ENCODE measurements at regions not wholly inside any gene's neighbourhood (a gene's known extent, or its start where the extent isn't known, plus 50 kb on each side); places are given as distances from the start of the nearest gene placed in this dataset.

DNA sequence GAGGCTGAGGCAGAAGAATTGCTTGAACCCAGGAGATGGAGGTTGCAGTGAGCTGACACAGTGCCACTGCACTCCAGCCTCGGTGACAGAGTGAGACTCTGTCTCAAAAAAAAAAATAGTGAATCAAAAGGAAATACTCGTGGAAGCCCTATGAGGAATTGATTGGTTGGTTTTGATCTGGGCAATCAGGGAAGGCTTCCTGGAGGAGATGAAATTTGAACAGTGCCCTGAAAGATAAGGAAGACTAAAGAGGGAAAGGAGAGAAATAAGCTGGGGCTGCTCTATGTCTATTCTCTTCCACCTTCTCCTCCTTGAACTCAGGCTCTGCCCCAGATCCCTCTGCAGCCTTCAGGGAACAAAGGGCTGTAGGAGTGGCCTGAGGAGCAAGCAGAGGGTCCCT, 54.1 kb downstream of the IRF2BPL start:
- DNase-seq (ENCODE audit: low spot score) = no peak

DNA sequence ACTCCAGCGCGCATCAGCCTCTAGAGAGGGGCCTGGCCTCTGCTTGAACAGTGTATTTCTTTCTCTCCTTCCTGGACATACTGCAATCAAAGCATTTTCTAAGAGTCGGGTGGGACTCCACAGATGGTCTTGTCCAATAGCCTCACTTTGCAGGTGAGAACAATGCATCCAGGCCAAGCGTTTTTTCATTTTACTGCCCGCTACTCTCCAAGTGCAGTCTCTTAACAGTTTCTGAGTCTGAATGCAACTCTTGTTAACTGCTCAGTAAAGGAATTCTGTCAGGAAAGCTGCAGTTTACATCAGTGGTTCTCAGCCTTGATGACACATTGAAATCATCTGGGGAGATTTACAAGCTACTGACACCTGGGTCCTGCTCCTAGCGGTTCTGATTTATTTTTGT, 57.0 kb downstream of the IRF2BPL start:
- DNase-seq (ENCODE audit: low spot score) = no peak

DNA sequence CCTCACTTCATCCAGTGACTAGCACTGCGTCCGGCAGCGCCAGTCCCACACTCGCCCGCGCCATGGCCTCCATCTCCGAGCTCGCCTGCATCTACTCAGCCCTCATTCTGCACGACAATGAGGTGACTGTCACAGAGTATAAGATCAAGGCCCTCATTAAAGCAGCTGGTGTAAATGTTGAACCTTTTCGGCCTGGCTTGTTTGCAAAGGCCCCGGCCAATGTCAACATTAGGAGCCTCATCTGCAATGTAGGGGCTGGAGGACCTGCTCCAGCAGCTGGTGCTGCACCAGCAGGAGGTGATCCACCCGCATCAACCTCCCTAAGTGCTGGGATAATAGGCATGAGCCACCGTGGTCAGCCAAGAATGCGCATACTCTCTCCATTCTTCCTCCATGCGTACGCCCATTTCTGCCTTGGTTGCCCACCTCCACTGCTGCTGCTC, 59.9 kb downstream of the IRF2BPL start:
- DNase-seq (ENCODE audit: low spot score) = no peak

DNA sequence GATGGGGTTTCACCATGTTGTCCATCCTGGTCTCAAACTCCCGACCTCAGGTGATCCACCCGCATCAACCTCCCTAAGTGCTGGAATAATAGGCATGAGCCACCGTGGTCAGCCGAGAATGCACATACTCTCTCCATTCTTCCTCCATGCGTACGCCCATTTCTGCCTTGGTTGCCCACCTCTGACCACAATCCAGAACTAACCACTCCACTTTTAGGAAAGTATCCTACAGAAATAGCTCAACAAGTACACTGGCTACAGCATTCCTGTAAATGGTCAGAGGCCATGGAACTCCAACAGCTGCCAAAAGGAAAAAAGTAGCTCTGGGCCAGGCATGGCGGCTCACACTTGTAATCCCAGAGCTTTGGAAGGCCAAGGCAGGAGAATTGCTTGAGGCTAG, 60.7 kb downstream of the IRF2BPL start:
- DNase-seq (ENCODE audit: low spot score) = no peak

DNA sequence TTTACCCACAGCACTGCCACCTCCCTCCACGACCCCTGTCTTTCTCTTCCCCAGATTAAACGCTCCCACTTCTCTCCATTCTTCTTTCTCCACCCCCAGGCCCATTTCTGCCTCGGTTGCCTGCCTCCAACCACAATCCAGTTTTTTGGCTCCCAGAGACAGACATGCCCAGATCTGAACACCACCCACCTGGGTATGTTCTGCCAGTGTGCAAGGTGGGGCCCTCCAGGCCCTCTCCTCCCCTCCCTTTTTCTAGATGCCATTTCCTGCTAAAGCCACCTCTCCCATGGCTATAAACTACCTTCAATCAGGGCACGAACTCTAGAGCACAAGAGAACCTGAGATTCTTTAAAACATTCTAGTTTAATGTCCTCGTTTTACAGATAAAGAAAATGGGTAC, 63.3 kb downstream of the IRF2BPL start:
- DNase-seq (ENCODE audit: low spot score) = no peak

DNA sequence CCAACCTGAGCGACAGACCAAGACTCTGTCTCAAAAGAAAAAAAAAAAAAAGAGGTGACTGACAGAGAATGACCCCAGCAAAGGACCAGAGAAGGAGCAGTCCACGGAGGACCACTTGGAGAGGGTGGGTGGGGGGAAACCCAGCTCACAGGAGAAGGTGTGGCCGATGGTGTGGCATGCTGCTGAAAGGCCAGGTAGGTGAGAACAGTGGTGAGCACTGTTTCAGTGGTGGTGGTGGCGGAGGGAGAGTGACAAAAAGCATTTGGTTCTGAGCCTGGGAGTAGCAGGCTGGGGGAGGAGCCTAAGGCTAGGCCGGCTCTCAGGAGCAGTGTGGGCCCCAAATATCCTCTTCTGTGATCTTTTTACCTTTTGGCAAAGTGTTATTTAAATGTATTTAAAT, 63.8 kb downstream of the IRF2BPL start:
- DNase-seq (ENCODE audit: low spot score) = no peak

DNA sequence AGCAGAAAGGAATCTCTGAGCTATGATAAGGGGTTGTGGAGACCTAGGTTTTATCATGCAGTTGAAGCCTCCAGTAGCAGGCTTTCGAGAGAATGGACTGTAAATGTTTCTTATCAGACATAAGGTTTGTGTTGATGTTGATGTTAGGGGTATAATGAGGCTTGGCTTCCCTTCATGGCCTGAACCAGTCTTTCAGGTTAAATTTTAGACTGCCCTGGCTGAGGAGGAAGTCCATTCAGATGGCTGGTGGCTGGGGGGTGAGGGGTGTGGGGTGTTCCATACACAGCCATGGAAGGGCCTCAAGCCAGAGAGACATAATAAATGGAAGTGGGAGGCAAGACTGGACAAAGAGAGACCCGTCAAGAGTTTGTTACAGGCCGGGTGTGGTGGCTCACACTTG, 65.1 kb downstream of the IRF2BPL start:
- no peak for DNase-seq (ENCODE audit: low spot score)

DNA sequence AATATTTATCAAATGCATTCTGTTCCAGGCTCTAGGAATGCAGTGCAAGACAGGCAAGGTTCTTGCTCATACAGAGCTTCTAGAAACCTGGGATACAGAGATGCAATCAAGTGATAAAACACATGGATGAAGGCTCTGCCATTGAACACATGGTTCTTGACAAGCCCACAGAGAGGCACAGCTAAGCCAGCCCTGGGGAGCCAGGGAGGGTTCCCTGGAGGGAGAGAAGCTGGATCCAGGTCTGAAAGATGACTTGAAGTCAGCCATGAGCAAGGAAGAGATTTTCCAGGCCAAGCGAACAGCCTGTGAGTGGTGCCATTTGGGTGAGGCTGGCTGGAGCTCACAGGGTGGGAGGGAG, 66.2 kb downstream of the IRF2BPL start:
- no peak for DNase-seq (ENCODE audit: low spot score)

DNA sequence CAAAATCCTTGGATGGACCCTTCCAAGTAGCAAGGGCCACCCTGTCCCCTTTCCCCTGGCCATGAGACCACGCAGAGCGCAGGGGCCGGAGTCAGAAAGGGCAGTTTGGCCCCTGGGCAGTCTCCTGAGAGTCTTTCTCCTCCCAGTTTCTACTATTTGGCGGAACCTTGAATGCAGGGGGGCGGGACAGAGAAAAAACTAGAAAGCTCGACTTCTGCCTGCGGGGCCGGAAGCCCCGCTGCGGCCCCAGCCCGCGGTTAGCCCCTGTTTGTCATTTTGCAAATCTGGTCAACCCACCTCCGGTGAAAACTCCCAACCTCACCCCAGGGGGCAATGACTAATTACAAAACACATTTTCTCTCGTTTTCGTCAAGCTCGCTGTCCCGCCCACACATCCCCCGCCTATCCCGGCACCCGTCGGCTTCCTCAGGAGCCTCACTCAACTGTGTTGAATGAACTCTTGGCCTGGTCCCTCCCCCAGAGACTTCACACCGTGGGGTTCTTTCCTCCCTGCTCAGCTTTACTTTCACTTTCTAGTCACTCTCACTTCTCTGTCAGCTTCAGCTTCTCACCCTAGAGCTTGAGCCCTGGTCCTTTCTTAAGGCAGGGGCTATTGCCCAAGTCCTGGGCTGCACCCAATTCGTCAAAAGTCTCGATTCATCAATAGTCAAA, 66.7 kb downstream of the IRF2BPL start:
- DNase-seq (ENCODE audit: low spot score) = peak; percentile 78

DNA sequence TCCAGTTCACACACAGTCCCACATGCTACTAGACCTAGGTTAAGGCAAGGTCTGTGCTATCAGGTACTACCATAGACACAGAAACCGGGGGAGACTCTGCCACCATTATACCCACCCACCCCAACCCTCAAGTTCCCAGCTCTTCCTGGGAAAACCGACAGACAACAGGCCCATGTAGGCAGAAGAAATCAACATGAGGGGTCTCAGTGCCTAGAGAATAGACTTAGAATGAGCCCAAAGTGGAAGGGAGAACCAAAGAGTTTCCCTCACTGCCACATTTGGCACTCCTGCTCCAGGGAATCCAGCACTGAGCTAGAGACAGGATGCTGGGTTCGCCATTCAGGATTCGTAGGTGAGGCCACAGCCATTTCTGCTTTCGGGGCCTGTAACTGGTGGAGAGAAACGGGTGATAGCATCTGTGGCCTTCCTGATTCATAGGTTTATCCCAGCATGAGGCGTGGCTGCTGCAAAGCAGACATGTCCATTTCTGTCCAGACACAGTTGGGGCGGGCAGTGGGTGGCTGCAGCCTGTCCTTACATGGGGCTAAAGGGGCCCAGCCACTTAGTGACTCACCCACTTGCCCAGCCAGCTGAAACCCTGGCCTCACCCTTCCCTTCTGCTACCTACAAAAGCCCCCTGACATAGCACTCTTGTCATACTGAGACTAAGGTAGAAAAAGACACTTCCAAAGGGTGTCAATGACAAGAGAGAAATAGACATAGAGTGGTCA, 69.4 kb downstream of the IRF2BPL start:
- DNase-seq (ENCODE audit: low spot score) = no peak

DNA sequence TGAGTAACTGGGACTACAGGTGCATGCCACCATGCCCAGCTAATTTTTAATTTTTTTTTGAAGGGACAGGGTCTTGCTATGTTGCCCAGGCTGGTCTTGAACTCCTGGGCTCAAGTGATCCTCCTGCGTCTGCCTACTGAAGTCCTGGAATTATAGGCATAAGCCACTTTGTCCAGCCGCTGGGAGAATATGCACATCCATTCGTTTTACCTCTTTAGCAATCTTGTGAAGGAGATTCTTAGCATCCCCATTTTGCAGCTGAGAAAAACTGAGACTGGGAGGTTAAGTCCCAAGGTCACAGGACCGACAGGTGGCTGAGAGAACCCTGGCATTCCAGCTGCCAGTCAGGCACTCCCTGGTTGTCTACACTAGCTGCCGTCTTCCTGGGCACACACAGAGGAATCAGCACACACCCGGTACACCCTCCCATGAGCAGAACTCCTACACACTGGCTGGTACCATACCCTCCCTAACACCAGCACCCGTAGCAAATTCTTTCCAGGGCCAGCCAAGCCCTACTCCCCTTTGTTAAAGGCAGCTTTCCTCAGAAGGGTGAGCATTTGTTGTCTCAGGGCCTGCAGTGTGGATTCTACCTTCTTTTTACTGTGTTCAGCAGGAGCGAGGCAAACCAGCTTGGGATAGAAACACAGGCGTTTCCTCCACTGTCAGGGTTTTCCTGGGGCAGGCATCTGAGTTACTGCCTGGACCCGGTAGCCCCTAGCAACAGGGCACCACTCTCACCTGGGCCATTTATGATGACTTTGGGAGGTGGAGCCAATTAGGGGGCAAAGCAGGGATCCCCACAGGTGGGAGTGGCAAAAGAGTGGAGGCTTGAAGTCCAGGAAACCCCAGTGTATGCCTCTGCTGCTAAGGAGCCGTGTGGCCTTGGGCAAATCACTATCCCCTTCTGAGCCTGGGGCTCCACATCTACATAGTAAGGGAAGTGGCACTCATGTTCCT, 70.2 kb downstream of the IRF2BPL start:
- no peak for DNase-seq (ENCODE audit: low spot score)

DNA sequence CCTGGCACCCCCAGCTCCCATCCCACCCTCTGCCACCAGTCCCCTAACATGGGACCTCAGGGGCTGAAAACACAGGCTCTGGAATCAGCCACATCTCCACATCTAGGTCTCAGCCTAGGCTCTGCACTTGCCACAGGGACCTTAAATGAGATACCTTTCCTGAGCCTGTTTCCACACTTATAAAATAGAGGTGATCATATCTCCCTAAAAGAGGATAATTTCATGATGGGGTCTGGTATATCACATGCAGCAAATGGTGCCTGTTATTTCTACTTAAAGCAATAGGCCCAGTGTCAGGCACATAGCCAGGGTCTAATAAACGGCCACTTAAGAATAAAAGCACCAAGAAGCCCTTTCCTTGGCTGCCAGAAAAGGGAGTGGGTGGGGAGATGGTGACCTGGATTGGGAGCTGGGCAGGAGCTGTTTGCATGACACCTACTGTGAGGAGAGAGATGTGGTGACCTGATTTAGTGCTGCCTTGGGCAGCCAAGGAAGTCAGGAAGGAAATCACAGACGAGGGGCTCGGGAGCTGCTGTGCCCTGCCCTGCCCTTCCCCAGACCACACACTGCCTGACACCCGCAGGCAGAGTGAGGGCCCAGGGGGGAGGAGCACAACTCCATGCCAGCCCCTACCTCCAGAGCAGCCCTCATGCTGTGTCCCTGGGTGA, 71.2 kb downstream of the IRF2BPL start:
- no peak for DNase-seq (ENCODE audit: low spot score)

DNA sequence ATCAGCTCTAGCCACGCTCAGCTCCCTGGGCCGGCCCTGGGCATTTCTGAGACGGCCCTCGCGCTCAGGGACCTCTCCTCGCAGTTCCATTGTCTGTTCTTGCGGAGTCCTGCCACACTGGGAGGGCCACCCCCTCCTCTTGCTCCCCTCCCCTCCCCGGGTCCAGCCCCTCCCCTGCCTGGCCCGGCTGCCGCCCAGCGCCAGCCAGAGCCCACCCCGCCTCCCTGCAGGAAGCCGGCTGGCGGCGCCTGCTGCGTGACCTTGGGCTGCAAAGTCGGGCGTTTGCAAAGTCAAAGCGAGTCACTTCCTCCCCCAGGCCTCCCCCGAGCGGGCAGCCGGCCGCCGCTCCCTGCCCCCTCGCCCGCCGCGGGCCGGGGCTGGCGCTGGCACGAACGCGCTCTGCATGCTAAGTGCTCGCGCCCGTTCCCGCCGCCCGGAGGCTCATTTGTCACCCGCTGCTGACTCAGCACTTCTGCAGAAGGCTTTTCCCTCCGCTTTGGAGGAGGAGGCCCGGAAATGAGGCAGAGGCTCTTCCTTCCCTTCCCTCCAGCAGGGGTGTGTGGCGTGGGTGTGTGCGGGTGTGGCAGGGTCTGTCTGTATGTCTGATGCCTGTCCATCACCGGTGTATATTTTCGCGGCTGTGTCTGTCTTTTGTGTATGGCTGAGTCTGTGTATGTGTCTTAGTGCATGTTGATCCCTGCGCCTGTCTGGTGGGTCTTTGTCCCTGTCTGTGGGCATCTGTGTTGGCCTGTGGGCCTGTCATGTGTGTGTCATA, 72.0 kb downstream of the IRF2BPL start:
- DNase-seq (ENCODE audit: low spot score) = peak; percentile 96

DNA sequence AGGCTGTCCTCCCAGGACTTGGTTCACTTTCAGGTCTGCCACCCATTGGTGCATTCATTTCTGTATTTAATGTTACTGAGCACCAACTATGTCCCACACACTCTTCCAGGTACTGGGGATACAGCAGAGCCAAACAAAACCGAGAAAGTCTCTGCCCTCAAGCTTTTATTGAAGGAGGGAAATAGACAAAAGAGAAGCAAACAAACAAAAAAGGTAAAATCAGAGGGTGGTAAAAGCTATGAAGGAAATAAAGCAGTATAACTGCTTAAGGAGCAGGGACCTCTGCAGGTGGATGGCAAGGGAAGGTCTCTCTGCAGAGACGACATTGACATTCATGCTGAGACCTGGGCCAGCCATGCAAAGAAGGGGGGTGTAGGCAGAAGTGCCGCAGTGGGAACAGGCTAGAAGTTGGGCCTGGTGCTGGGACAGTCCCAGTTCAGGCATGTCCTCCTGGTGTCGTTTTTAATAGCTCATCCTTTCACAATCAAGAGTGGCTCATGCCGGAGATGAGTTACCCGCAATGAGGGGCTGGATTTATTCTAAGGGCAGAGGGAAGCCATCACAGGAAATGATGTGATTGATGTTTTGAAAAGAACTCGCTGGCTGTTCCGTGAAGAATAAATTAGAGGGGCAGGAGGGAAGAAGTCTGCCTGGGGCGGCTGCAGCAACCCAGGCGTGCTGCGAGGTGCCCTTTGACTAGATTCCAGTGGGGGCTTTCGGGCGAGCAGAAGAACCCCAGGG, 72.8 kb downstream of the IRF2BPL start:
- DNase-seq (ENCODE audit: low spot score) = peak; percentile 60

DNA sequence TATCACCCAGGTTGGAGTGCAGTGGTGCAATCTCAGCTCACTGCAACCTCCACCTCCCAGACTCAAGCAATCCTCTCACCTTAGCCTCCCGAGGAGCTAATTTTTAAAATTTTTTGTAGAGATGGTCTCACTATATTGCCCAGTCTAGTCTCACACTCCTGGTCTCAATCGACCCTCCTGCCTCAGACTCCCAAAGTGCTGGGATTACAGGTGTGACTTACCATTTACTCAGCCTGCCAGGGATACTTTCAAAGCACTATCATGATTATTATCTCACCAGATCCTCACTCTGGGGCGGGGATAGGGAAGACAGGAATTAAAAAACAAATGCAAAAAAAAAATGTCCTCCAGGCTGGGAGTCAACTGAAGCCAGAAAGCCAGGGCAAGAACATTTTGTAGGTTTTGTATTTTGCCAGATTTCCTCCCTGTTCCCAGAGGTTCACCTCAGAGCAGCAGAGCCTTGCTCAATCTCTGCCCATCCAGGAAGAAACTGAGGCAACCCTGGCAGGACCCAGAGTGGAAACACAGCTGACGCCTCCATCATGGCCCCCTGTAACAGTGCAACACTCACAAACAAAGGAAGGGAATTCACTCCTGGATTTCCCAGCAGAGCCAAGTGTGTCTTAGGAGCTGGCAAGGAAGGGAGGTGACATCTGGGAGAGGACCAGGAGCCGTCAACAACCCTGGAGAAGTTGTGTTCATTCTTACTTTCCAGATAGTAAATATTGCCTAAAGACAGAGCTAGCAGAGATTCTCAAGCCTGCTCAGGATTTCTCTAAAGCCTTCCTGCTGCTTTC, 73.9 kb downstream of the IRF2BPL start:
- DNase-seq (ENCODE audit: low spot score) = no peak

DNA sequence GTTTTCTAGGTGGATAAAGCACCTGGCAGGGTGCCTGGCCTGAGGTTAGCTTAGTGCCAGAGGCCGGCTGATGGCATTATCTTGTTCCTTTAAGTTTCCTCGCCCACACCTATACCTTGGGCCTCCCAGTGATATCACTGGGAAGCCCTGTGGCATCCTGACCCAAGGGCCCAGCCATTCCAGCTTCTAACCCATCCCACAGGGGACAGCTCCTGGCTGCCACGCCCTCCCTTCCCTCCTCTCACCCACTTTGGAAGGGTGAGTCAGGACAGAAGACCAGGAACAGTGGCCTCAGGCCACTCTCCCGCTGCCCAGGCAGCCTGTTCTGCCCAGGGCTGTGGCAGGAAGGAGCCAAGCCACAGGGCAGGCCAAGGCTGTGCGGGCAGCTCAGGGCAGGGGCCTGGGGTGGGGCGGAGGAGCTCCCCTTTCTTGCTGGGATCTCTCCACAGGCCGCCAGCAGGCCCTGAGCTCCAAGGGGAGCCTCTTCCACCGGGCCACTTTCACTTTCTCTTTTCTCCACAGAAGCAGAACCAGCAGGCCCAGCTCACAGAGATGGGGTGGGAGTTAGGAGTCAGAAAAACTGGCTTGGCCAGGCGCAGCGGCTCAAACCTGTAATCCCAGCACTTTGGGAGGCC, 75.1 kb downstream of the IRF2BPL start:
- peak; percentile 72 for DNase-seq (ENCODE audit: low spot score)

DNA sequence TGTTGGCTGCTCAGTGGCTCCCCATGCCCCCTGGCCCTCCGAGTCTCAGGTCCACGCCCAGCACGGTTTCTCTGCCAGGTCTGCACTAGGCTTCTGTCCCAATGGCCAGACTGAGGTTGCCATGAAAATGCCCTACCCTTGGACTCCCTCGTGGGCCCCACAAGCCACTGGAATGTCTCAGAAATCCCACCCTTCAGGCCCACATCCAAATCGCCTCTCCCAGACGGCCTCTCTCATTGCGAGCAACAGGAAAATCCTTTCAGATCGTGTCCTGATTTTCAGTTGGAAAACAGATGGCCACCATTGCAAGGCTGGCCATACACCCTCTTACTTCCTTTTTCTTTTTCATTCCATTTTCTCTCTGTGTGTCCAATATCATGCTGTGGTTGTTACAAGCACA, 77.3 kb downstream of the IRF2BPL start:
- DNase-seq (ENCODE audit: low spot score) = no peak

DNA sequence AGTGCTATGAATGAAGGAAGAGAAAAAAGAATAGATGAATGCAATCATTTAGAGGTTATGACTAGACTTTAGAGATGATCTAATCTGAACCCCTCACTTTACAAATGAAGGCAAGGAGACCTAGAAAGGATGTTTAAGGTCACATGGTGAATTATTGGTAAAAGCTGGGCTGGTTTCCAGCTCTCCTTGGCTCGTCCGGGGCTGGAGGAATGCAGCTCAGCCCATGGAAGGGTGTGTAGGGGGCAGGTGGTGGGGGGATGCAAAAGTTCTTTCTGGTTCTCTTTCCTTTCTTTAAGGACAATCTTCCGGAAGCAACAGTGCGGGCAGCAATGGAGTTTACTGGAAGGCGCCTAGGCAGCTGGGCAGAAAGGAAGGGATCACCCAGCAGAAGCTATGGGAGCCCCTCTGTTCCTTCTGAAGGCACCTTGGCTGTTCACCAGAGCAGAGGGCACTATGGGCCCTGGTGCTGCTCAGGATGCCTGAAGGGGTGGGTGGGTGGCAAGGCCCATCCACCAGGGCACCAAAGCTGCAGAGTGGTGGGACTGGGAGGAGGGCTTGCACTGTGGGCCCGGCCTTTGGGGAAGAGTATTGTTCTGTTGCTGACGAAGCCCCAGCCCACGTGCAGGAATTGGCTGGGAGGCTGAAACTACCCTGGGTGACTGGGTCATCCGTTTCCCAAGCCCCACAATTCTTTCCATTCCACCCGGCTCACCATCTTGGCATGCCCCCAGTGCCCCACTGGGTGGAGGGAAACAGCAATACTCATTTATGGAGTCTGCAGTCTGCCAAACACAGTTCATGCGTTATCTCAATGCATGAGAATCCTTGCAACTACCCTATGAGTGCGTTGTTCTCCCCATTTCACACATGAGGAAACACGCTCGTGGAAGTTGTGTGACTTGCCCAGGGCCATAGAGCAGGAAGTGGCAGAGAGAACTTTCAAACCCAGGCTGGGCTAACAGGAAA, 78.2 kb downstream of the IRF2BPL start:
- DNase-seq (ENCODE audit: low spot score) = no peak
